ENCODE measurements at regions not wholly inside any gene's neighbourhood (a gene's known extent, or its start where the extent isn't known, plus 50 kb on each side); places are given as distances from the start of the nearest gene placed in this dataset.

- H3K9me3 ChIP-seq (replicated peaks; ENCODE audit: control insufficient read depth, insufficient read depth, low read depth, low read length) = no peaks in the 10 kb centered on the region
- BruUV-seq (replicated peaks) = no TSS peak
- in situ Hi-C loops (cut with MboI) (no loop called here), intact Hi-C loops (cut with micrococcal nuclease) (no loop called here)
- no peak overlapping the region for H3K4me2 ChIP-seq (ENCODE audit: insufficient read depth, low read length)
- DNase-seq (ENCODE audit: extremely low read depth in 1 of 4, low spot score in 3 of 4) (peak in 1 of 4 experiments; percentile 13), ATAC-seq (no peak), FAIRE-seq (no peak)
- no peak overlapping the region for H3K4me3 ChIP-seq
- no peaks in the 10 kb centered on the region for H4K20me1 ChIP-seq (replicated peaks; ENCODE audit: control insufficient read depth, insufficient read depth, low read length)
- H3K79me2 ChIP-seq (ENCODE audit: control insufficient read depth, insufficient read depth, low read length) = no peaks in the 10 kb centered on the region
- 0 out of 4 replicates have a peak overlapping the region, but pooled peaks of 1 of the 2 experiments have one; percentile 16 for H3K9ac ChIP-seq (ENCODE audit: insufficient read depth in 1 of 2, low read depth in 2 of 2, low read length in 2 of 2)
- H3K4me1 ChIP-seq (replicated peaks in 1 of 2; ENCODE audit: control insufficient read depth in 2 of 2, insufficient read depth in 2 of 2, low read length in 2 of 2) = peaks cover 0 to 5% of the 10 kb centered on the region in 2 experiments; a peak in 3 of 5 replicates
- H3K36me3 ChIP-seq (ENCODE audit: control insufficient read depth, insufficient read depth, low read length) = no peaks in the 10 kb centered on the region
- H3K27ac ChIP-seq (ENCODE audit: extremely low read depth, low read depth, low read length) = no peak overlapping the region
- H2AFZ ChIP-seq (ENCODE audit: low read depth, low read length) = no peak overlapping the region
- H3K27me3 ChIP-seq (ENCODE audit: control insufficient read depth in 2 of 2, insufficient read depth in 2 of 2, low read length in 2 of 2) = no peaks in the 10 kb centered on the region
- H3K9me1 ChIP-seq (ENCODE audit: control insufficient read depth, insufficient read depth, low read length) = no peaks in the 10 kb centered on the region
- WGBS (ENCODE audit: insufficient coverage, low coverage, missing lambda C conversion rate) = 60% methylated on average over 1 of the region's 3 CpGs
- ChIA-PET POLR2A (interaction anchor here (1.0 kb wide), 1 partner anchor 10 kb away, joined by 3 read pairs; no protein-coding TSS in a partner anchor), CTCF (ENCODE audit: low intra/inter-chr PET ratio) (no interaction called here)
- TF ChIP-seq SREBF2 (CRISPR knock-in tag; IDR thresholded peaks at IDR 0.05) (no peak), ZNF77 (CRISPR knock-in tag; IDR thresholded peaks at IDR 0.05) (no peak), XRCC5 (IDR thresholded peaks at IDR 0.05; ENCODE audit: low read depth, low read length) (no peak), ZBTB9 (CRISPR knock-in tag; IDR thresholded peaks at IDR 0.05) (no peak), FOXA3 (CRISPR knock-in tag; conservative IDR thresholded peaks at IDR 0.05 in 1 of 2, IDR thresholded peaks at IDR 0.05 in 1 of 2) (no peak), NR2C2 (CRISPR knock-in tag; IDR thresholded peaks at IDR 0.05) (no peak), NR2C2 (tag; IDR thresholded peaks at IDR 0.05) (no peak), ZHX1 (conservative IDR thresholded peaks at IDR 0.05; ENCODE audit: low read length) (no peak), TCF3 (CRISPR knock-in tag; IDR thresholded peaks at IDR 0.05) (no peak), IRF1 (CRISPR knock-in tag; IDR thresholded peaks at IDR 0.05; ENCODE audit: borderline replicate concordance) (no peak), GABPA (tag; conservative IDR thresholded peaks at IDR 0.05; ENCODE audit: low read depth) (no peak), MTA3 (IDR thresholded peaks at IDR 0.05; ENCODE audit: borderline replicate concordance) (no peak), XRCC4 (IDR thresholded peaks at IDR 0.05; ENCODE audit: extremely low read depth, insufficient read depth, insufficient read length) (no peak), TAF15 (IDR thresholded peaks at IDR 0.05; ENCODE audit: low read depth, low read length) (no peak), NRF1 (conservative IDR thresholded peaks at IDR 0.05 in 1 of 2, IDR thresholded peaks at IDR 0.05 in 1 of 2) (no peak), RBM22 (IDR thresholded peaks at IDR 0.05; ENCODE audit: low read depth, low read length, poor library complexity, severe bottlenecking) (no peak), ZNF655 (CRISPR knock-in tag; IDR thresholded peaks at IDR 0.05) (no peak), ARID2 (IDR thresholded peaks at IDR 0.05) (no peak), STAT5B (CRISPR knock-in tag; IDR thresholded peaks at IDR 0.05) (no peak)
Measured at GRCh38 chr14:71594821-71595220, 337.4 kb upstream of the RGS6 start.

All from K562 (cell line).